ENCODE measurements at regions not wholly inside any gene's neighbourhood (a gene's known extent, or its start where the extent isn't known, plus 50 kb on each side); places are given as distances from the start of the nearest gene placed in this dataset.

- TF ChIP-seq CTCF (IDR thresholded peaks at IDR 0.05) (no peak), POLR2A (IDR thresholded peaks at IDR 0.05) (no peak)
These were observed 275.1 kb downstream of the NPHP4 start for GRCh38 chr1:5717031-5717682.

All from lower leg skin (tissue), 3 donors.